ENCODE measurements at regions not wholly inside any gene's neighbourhood (a gene's known extent, or its start where the extent isn't known, plus 50 kb on each side); places are given as distances from the start of the nearest gene placed in this dataset.

DNA sequence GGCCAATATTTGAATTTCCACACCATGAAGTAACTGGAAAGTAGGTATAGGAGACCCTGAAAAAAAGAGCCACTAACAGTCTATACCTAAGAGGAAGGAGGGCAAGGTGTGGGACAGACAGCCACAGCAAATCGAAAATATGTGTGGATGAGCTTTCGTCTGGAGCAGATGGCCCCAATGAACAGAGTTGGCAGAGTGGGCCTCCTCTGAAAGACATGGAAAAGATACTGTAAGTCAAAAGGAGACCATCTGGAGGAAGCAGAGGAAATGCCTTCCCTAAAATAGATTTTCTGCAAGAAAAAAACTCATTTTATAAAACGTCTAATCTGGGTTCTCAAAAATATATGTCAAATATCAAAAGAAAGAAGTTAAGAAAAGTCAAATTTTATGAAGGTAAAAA lies 157.2 kb upstream of the PRKD1 start:
- Histone ChIP-seq H3K79me2 (ENCODE audit: low read depth) (no peaks in the 10 kb centered on the region), H4K20me1 (ENCODE audit: low read depth) (no peaks in the 10 kb centered on the region), H3F3A (ENCODE audit: low read depth) (no peaks in the 10 kb centered on the region), H3K27ac (no peak overlapping the region), H3K36me3 (no peaks in the 10 kb centered on the region), H3K9me3 (ENCODE audit: low read depth) (peaks cover 14% of the 10 kb centered on the region), H2AFZ (replicated peaks) (no peak overlapping the region), H3K4me3 (no peak overlapping the region), H3K9ac (no peak overlapping the region), H3K27me3 (no peaks in the 10 kb centered on the region), H3K4me2 (no peak overlapping the region), H3K4me1 (peaks cover 25% of the 10 kb centered on the region)
- TF ChIP-seq, protein P1, sequence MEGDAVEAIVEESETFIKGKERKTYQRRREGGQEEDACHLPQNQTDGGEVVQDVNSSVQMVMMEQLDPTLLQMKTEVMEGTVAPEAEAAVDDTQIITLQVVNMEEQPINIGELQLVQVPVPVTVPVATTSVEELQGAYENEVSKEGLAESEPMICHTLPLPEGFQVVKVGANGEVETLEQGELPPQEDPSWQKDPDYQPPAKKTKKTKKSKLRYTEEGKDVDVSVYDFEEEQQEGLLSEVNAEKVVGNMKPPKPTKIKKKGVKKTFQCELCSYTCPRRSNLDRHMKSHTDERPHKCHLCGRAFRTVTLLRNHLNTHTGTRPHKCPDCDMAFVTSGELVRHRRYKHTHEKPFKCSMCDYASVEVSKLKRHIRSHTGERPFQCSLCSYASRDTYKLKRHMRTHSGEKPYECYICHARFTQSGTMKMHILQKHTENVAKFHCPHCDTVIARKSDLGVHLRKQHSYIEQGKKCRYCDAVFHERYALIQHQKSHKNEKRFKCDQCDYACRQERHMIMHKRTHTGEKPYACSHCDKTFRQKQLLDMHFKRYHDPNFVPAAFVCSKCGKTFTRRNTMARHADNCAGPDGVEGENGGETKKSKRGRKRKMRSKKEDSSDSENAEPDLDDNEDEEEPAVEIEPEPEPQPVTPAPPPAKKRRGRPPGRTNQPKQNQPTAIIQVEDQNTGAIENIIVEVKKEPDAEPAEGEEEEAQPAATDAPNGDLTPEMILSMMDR (IDR thresholded peaks at IDR 0.05): no peak
- no peak for TF ChIP-seq EZH2 (IDR thresholded peaks at IDR 0.05)
- no peak for TF ChIP-seq EZH2phosphoT487 (IDR thresholded peaks at IDR 0.05)
- Mint-ChIP-seq H3K9me3 (peaks cover 15% of the 10 kb centered on the region), H3K4me1 (peaks cover 14% of the 10 kb centered on the region), H3K36me3 (no peaks in the 10 kb centered on the region), H3K27ac (no peak overlapping the region), H3K4me3 (no peak overlapping the region), H3K27me3 (ENCODE audit: insufficient read depth, low read depth) (peaks cover 3% of the 10 kb centered on the region)
- no peak for DNase-seq (ENCODE audit: low spot score)

DNA sequence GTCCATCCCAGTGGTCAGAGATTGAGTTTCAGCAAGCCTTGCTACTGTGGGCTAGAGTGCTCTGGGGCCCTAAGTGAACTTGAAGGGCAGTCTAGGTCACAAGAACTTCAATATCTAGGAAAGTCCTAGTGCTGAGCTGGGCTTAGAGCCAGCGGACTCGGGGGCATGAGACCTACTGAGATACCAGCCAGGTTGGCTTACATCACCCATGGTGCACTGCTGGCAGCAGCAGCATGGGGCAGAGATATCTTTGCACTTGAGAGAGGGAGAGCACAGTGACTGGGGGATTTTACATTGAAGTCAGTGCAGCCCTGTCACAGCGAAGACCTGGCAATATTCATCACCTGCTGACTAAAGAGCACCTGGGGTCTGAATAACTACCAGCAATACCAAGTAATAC lies 158.3 kb upstream of the PRKD1 start:
- Mint-ChIP-seq H3K9me3 (peaks cover 20% of the 10 kb centered on the region), H3K36me3 (no peaks in the 10 kb centered on the region), H3K4me1 (peaks cover 14% of the 10 kb centered on the region), H3K27ac (no peak overlapping the region), H3K4me3 (no peak overlapping the region), H3K27me3 (ENCODE audit: insufficient read depth, low read depth) (peaks cover 3% of the 10 kb centered on the region)
- no peak overlapping the region for H3K9ac ChIP-seq
- no peak overlapping the region for H3K27ac ChIP-seq
- no peak overlapping the region for H2AFZ ChIP-seq (replicated peaks)
- H3K9me3 ChIP-seq (ENCODE audit: low read depth): peaks cover 14% of the 10 kb centered on the region
- no peaks in the 10 kb centered on the region for H3F3A ChIP-seq (ENCODE audit: low read depth)
- no peak overlapping the region for H3K4me3 ChIP-seq
- no peak overlapping the region for H3K4me2 ChIP-seq
- peaks cover 25% of the 10 kb centered on the region for H3K4me1 ChIP-seq
- TF ChIP-seq EZH2phosphoT487 (IDR thresholded peaks at IDR 0.05) (no peak), EZH2 (IDR thresholded peaks at IDR 0.05) (no peak)
- TF ChIP-seq, protein P1 (IDR thresholded peaks at IDR 0.05): no peak
- DNase-seq (ENCODE audit: low spot score): no peak
- no peaks in the 10 kb centered on the region for H3K27me3 ChIP-seq
- H3K79me2 ChIP-seq (ENCODE audit: low read depth): no peaks in the 10 kb centered on the region
- H3K36me3 ChIP-seq: no peaks in the 10 kb centered on the region
- no peaks in the 10 kb centered on the region for H4K20me1 ChIP-seq (ENCODE audit: low read depth)

DNA sequence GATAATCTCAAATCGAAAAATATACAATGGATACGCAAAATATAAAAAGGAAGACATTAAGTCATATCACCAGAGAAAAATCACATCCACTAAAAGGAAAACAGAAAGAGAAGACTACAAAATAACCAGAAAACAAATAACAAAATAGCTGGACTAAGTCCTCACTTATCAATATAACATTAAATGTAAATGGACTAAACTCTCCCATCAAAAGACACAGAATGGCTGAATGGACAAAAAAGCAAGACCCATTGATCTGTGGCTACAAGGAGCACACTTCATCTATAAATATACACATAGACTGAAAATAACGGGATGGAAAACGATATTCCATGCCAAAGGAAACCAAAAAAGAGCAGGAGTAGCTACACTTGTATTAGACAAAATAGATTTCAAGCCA lies 161.0 kb upstream of the PRKD1 start:
- H3K9me3 Mint-ChIP-seq: peaks cover 30% of the 10 kb centered on the region
- no peak overlapping the region for H3K4me3 Mint-ChIP-seq
- peaks cover 3% of the 10 kb centered on the region for H3K27me3 Mint-ChIP-seq (ENCODE audit: insufficient read depth, low read depth)
- Histone ChIP-seq H3K36me3 (no peaks in the 10 kb centered on the region), H4K20me1 (ENCODE audit: low read depth) (no peaks in the 10 kb centered on the region), H3K4me3 (no peak overlapping the region), H3F3A (ENCODE audit: low read depth) (no peaks in the 10 kb centered on the region), H3K79me2 (ENCODE audit: low read depth) (no peaks in the 10 kb centered on the region), H3K4me2 (no peak overlapping the region), H3K27ac (no peak overlapping the region), H3K27me3 (no peaks in the 10 kb centered on the region), H3K4me1 (peaks cover 4% of the 10 kb centered on the region), H3K9me3 (ENCODE audit: low read depth) (peaks cover 20% of the 10 kb centered on the region), H2AFZ (replicated peaks) (no peak overlapping the region), H3K9ac (no peak overlapping the region)
- peaks cover under 1% of the 10 kb centered on the region for H3K4me1 Mint-ChIP-seq
- no peaks in the 10 kb centered on the region for H3K36me3 Mint-ChIP-seq
- TF ChIP-seq, protein P1 (IDR thresholded peaks at IDR 0.05): no peak
- TF ChIP-seq EZH2phosphoT487 (IDR thresholded peaks at IDR 0.05): no peak
- H3K27ac Mint-ChIP-seq: no peak overlapping the region
- DNase-seq (ENCODE audit: low spot score): no peak

All from neural progenitor cell (in vitro differentiated cells).